HepG2 (cell line): ENCODE measurements at regions not wholly inside any gene's neighbourhood (a gene's known extent, or its start where the extent isn't known, plus 50 kb on each side); places are given as distances from the start of the nearest gene placed in this dataset.

ENCODE experiments used
- ATAC-seq: fragments of 200-7000 bp; cut with Tn5 transposase; 3 replicates; pipeline ENCODE4 v1.9.1; 2020; ENCODE audit warnings: mild to moderate bottlenecking, moderate library complexity
- BruUV-seq: library from RNA; stranded (reverse); fragments of 400-500 nt; replicated peaks from 2 replicates; lab custom pipeline; 2021; lab: Mats Ljungman, UMichigan
- CTCF ChIA-PET: fragments of 300-600 bp; formaldehyde crosslinking; extraction: SDS; loops from one replicate; lab custom pipeline; 2021; ENCODE audit warnings: low total read pairs, inconsistent platforms, low intra/inter-chr PET ratio; lab: Yijun Ruan, JAX
- POLR2A ChIA-PET: fragments of 350-600 bp; sonication (Branson Sonifier 250); formaldehyde crosslinking; loops from one replicate; lab custom pipeline; 2020; ENCODE audit warnings: antibody characterized with exemption, inconsistent platforms; lab: Yijun Ruan, JAX
- DNase-seq: peaks from one replicate; pipeline ENCODE4 v3.0.0-alpha.2; 2015; ENCODE audit warnings: low spot score
- FAIRE-seq: peaks from 3 replicates; lab custom pipeline; 2011; peaks lifted over from hg19 to GRCh38; lab: Jason Lieb, UNC
- H2AFZ ChIP-seq: one replicate; pipeline ENCODE4 v1.6.1; 2011; ENCODE audit warnings: low read length, inconsistent platforms
- H3K27ac ChIP-seq: fragments of 300-600 bp; 3 replicates; pipeline ENCODE4 v1.8.0; 2011; ENCODE audit warnings: mixed run types, mild to moderate bottlenecking, mixed read lengths, low read length, inconsistent platforms; ENCODE audit not compliant: insufficient read depth; ENCODE audit errors: extremely low read length
- H3K27me3 ChIP-seq, 2 experiments: fragments of 200-600 bp in 1 of 2; 2 replicates in 1 of 2; 3 replicates in 1 of 2; pipeline versions ENCODE4 v1.6.0 to v1.8.0; 2011; ENCODE audit warnings: low read length in 2 of 2, mild to moderate bottlenecking in 2 of 2, moderate library complexity in 2 of 2, inconsistent platforms in 1 of 2; ENCODE audit not compliant: insufficient read depth in 2 of 2, control insufficient read depth in 1 of 2
- H3K36me3 ChIP-seq, 2 experiments: fragments of 200-600 bp in 1 of 2; replicated peaks in 1 of 2; 2 replicates in 1 of 2; 3 replicates in 1 of 2; pipeline versions ENCODE4 v1.5.1 to v1.8.0; 2011; ENCODE audit warnings: low read length in 2 of 2, inconsistent platforms in 1 of 2; ENCODE audit not compliant: insufficient read depth in 2 of 2, control insufficient read depth in 1 of 2
- H3K4me1 ChIP-seq: 2 replicates; pipeline ENCODE4 v1.5.1; 2012; ENCODE audit warnings: low read length, inconsistent platforms; ENCODE audit not compliant: insufficient read depth
- H3K4me2 ChIP-seq: 2 replicates; pipeline ENCODE4 v1.6.0; 2011; ENCODE audit warnings: low read depth, low read length, inconsistent platforms
- H3K4me3 ChIP-seq, 3 experiments: fragments of 200-600 bp in 1 of 3; sonication (generic), shearing (Covaris generic) in 1 of 3; replicated peaks in 1 of 3; 2 replicates each; pipeline ENCODE4 v1.5.1; 2011 to 2016; ENCODE audit warnings: low read length in 3 of 3, inconsistent platforms in 2 of 3, low read depth in 2 of 3, mild to moderate bottlenecking in 2 of 3, control low read depth in 1 of 3, mixed read lengths in 1 of 3; ENCODE audit not compliant: insufficient read depth in 1 of 3
- H3K79me2 ChIP-seq: one replicate; pipeline ENCODE4 v1.6.1; 2011; ENCODE audit warnings: low read length, inconsistent platforms; ENCODE audit not compliant: insufficient read depth
- H3K9ac ChIP-seq: 2 replicates; pipeline ENCODE4 v1.6.0; 2011; ENCODE audit warnings: mild to moderate bottlenecking, low read depth, low read length, inconsistent platforms; ENCODE audit not compliant: insufficient read depth
- H3K9me3 ChIP-seq: 2 replicates; pipeline ENCODE4 v1.5.1; 2012; ENCODE audit warnings: mild to moderate bottlenecking, low read length
- H4K20me1 ChIP-seq: 2 replicates; pipeline ENCODE4 v1.6.0; 2011; ENCODE audit warnings: inconsistent platforms, mild to moderate bottlenecking, low read length, moderate library complexity; ENCODE audit not compliant: insufficient read depth
- AKAP8 ChIP-seq: sonication (generic); formaldehyde crosslinking; IDR thresholded peaks from 2 replicates; pipeline ENCODE4 v1.5.1; 2020; ENCODE audit warnings: mild to moderate bottlenecking, missing genetic modification reagents
- IKZF1 ChIP-seq: fragments of 450-650 bp; IDR thresholded peaks from 2 replicates; pipeline ENCODE4 v1.7.1; 2016
- IKZF4 ChIP-seq: sonication (generic); formaldehyde crosslinking; IDR thresholded peaks from 2 replicates; pipeline ENCODE4 v1.5.1; 2020; ENCODE audit warnings: borderline replicate concordance, mild to moderate bottlenecking, low read depth, missing genetic modification reagents; ENCODE audit errors: not compliant biosample characterization
- MEIS1 ChIP-seq: sonication (generic); formaldehyde crosslinking; IDR thresholded peaks from 2 replicates; pipeline ENCODE4 v1.9.0; 2021; ENCODE audit warnings: mild to moderate bottlenecking, missing genetic modification reagents, moderate library complexity, borderline replicate concordance
- NPAS2 ChIP-seq: sonication (generic); formaldehyde crosslinking; IDR thresholded peaks from 2 replicates; pipeline ENCODE4 v1.8.0; 2022; ENCODE audit warnings: mild to moderate bottlenecking, missing genetic modification reagents, borderline replicate concordance
- RAD51 ChIP-seq: fragments of 450-650 bp; IDR thresholded peaks from 2 replicates; pipeline ENCODE4 v1.6.1; 2016; ENCODE audit warnings: borderline replicate concordance
- SMARCC2 ChIP-seq: fragments of 450-650 bp; IDR thresholded peaks from 2 replicates; pipeline ENCODE4 v1.6.1; 2017; ENCODE audit warnings: antibody characterized with exemption, mild to moderate bottlenecking
- TCF7L2 ChIP-seq: IDR thresholded peaks from 2 replicates; pipeline ENCODE4 v1.6.1; 2011; ENCODE audit warnings: mild to moderate bottlenecking, low read depth, low read length, moderate library complexity
- ZMYM3 ChIP-seq: sonication (generic); formaldehyde crosslinking; IDR thresholded peaks from 2 replicates; pipeline ENCODE4 v1.5.1; 2020; ENCODE audit warnings: mild to moderate bottlenecking, missing genetic modification reagents
- ZNF12 ChIP-seq: sonication (generic); formaldehyde crosslinking; IDR thresholded peaks from 2 replicates; pipeline ENCODE4 v1.5.0; 2020; ENCODE audit warnings: missing genetic modification reagents
- ZSCAN20 ChIP-seq: sonication (generic); formaldehyde crosslinking; IDR thresholded peaks from 2 replicates; pipeline ENCODE4 v1.4.0; 2020; ENCODE audit warnings: missing genetic modification reagents, mild to moderate bottlenecking, borderline replicate concordance
- WGBS: methylation state at CpG from one replicate; pipeline ENCODE4 v1.1.6; 2017; ENCODE audit warnings: low lambda C conversion rate; 5-methylcytosine and 5-hydroxymethylcytosine counted together
- in situ Hi-C: cut with HindIII; loops from 2 replicates; pipeline ENCODE4 v1.10.0; 2017; ENCODE audit warnings: low pct_unique_long_range_greater_than_20kb; ENCODE audit not compliant: extremely low pct_ligation_motif_present
- intact Hi-C: fragments of 100-400 bp; cut with micrococcal nuclease; formaldehyde crosslinking; loops from one replicate; pipeline ENCODE4 v1.10.0; 2022; ENCODE audit not compliant: unreplicated experiment
- TF ChIP-seq, protein P1 (sequence below): IDR thresholded peaks from 2 replicates; pipeline ENCODE4 v1.6.1; 2012; ENCODE audit warnings: low read depth, low read length, improper control_type of control experiment
- TF ChIP-seq, protein P2 (sequence below): sonication (generic); formaldehyde crosslinking; IDR thresholded peaks from 2 replicates; pipeline ENCODE4 v1.8.0; 2022; ENCODE audit warnings: mild to moderate bottlenecking, missing genetic modification reagents; ENCODE audit not compliant: insufficient replicate concordance
- TF ChIP-seq, protein P3 (sequence below): sonication (generic); formaldehyde crosslinking; IDR thresholded peaks from 2 replicates; pipeline ENCODE4 v1.8.1; 2023; ENCODE audit warnings: mild to moderate bottlenecking, missing genetic modification reagents
- TF ChIP-seq, protein P4 (sequence below): IDR thresholded peaks from 2 replicates; pipeline ENCODE4 v1.6.1; 2016; ENCODE audit warnings: missing biosample characterization, missing genetic modification reagents, low read depth

DNA sequence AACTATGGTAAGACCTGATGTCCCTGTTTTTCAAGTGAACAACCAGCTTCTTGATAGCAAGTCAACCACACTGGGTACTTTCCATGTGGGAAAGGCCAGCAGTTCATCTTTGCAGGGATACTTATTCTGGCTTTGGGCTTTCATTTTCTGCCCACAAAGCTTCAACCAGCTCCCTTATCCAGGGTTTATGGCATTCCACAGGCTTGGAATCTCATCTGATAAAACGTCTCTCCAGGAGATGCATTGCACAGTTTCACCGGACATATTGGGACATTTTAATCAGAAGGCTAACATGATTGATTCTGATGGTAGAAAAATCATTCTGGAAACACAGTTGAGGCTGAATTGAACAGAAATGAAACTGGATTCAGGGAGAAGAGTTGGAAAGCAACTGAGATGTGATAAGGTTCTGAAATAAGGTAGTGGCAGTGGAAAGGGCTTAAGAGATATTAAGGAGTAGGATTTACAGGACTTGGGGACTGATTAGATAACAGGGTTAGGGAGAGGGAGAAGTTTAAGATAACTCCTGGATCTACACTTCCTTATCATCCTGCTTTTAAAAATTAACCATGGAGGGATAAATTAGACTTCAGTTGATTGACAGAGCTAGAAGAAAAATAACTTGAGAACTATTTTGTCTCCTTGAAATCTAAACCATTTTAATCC is 195.8 kb upstream of the FBXL7 start (continued):
- no peak for TF ChIP-seq ZMYM3
- TF ChIP-seq ZSCAN20: no peak

DNA sequence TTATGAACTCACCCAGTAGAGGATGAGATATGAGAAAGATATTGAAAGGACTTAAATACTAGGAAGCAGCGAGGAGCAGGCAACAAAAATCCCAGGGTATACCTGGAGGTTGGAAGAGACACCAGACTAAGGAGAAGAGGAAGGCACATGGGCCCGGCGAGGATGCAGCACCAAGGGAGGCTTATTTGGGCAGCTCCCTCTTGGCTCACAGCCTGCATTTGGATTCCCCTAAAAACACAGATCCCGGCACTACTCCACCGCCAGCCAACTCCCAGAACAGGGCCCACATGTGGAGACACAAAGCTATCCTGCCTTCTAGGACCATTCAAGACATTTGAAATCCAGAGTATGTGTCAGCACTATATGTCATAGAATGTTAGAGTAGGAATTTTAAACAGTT is 199.8 kb upstream of the FBXL7 start:
- Histone ChIP-seq H3K4me2 (no peak overlapping the region), H3K79me2 (no peaks in the 10 kb centered on the region), H3K4me3 (no peak overlapping the region), H3K9me3 (0 out of 2 replicates have a peak, but pooled peaks cover 5% of the 10 kb centered on the region)
- ATAC-seq: no peak
- TF ChIP-seq IKZF4 (no peak), RAD51 (no peak), TCF7L2 (no peak), MEIS1 (CRISPR knock-in tag) (no peak), NPAS2 (CRISPR knock-in tag) (no peak), AKAP8 (CRISPR knock-in tag) (no peak), ZNF12 (CRISPR knock-in tag) (no peak), IKZF1 (no peak), SMARCC2 (no peak)
- TF ChIP-seq, protein P1, sequence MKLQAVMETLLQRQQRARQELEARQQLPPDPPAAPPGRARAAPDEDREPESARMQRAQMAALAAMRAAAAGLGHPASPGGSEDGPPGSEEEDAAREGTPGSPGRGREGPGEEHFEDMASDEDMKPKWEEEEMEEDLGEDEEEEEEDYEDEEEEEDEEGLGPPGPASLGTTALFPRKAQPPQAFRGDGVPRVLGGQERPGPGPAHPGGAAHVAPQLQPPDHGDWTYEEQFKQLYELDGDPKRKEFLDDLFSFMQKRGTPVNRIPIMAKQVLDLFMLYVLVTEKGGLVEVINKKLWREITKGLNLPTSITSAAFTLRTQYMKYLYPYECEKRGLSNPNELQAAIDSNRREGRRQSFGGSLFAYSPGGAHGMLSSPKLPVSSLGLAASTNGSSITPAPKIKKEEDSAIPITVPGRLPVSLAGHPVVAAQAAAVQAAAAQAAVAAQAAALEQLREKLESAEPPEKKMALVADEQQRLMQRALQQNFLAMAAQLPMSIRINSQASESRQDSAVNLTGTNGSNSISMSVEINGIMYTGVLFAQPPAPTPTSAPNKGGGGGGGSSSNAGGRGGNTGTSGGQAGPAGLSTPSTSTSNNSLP: no peak
- TF ChIP-seq, protein P2, sequence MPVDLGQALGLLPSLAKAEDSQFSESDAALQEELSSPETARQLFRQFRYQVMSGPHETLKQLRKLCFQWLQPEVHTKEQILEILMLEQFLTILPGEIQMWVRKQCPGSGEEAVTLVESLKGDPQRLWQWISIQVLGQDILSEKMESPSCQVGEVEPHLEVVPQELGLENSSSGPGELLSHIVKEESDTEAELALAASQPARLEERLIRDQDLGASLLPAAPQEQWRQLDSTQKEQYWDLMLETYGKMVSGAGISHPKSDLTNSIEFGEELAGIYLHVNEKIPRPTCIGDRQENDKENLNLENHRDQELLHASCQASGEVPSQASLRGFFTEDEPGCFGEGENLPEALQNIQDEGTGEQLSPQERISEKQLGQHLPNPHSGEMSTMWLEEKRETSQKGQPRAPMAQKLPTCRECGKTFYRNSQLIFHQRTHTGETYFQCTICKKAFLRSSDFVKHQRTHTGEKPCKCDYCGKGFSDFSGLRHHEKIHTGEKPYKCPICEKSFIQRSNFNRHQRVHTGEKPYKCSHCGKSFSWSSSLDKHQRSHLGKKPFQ (CRISPR knock-in tag): no peak
- TF ChIP-seq, protein P3, sequence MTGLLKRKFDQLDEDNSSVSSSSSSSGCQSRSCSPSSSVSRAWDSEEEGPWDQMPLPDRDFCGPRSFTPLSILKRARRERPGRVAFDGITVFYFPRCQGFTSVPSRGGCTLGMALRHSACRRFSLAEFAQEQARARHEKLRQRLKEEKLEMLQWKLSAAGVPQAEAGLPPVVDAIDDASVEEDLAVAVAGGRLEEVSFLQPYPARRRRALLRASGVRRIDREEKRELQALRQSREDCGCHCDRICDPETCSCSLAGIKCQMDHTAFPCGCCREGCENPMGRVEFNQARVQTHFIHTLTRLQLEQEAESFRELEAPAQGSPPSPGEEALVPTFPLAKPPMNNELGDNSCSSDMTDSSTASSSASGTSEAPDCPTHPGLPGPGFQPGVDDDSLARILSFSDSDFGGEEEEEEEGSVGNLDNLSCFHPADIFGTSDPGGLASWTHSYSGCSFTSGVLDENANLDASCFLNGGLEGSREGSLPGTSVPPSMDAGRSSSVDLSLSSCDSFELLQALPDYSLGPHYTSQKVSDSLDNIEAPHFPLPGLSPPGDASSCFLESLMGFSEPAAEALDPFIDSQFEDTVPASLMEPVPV (CRISPR knock-in tag): no peak
- TF ChIP-seq, protein P4, sequence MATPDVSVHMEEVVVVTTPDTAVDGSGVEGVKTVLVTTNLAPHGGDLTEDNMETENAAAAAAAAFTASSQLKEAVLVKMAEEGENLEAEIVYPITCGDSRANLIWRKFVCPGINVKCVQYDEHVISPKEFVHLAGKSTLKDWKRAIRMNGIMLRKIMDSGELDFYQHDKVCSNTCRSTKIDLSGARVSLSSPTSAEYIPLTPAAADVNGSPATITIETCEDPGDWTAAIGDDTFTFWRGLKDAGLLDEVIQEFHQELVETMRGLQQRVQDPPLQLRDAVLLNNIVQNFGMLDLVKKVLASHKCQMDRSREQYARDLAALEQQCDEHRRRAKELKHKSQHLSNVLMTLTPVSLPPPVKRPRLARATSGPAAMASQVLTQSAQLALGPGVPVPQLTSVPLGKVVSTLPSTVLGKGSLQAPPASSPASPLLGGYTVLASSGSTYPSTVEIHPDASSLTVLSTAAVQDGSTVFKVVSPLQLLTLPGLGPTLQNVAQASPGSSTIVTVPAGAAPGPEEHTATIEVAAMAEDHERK (CRISPR knock-in tag): no peak
- TF ChIP-seq, all 625 proteins: peak for 0
- ChIA-PET CTCF (no interaction called here), POLR2A (no interaction called here)
- no peaks in the 10 kb centered on the region for H4K20me1 ChIP-seq
- no peak overlapping the region for H3K27ac ChIP-seq
- H3K9ac ChIP-seq: no peak overlapping the region
- no peaks in the 10 kb centered on the region for H3K27me3 ChIP-seq
- DNase-seq (no peak), FAIRE-seq (no peak)
- H3K36me3 ChIP-seq: no peaks in the 10 kb centered on the region
- in situ Hi-C loops (no loop called here), intact Hi-C loops (no loop called here)
- no peak overlapping the region for H2AFZ ChIP-seq
- 3% methylated on average over 5 of the region's 5 CpGs for WGBS
- H3K4me1 ChIP-seq: no peaks in the 10 kb centered on the region
- no TSS peak for BruUV-seq
